B cell (primary cell): ENCODE measurements at regions not wholly inside any gene's neighbourhood (a gene's known extent, or its start where the extent isn't known, plus 50 kb on each side); places are given as distances from the start of the nearest gene placed in this dataset.

Experiments used
- ATAC-seq: fragments of 200-7000 bp; cut with Tn5 transposase; one replicate; pipeline ENCODE4 v1.10.0; 2021; ENCODE audit warnings: low read depth, mild to moderate bottlenecking, moderate number of reproducible peaks, moderate library complexity
- CTCF ChIA-PET: fragments of 350-600 bp; sonication (Branson Sonifier 250); formaldehyde crosslinking; loops from one replicate; lab custom pipeline; 2021; ENCODE audit warnings: antibody characterized with exemption, inconsistent platforms; lab: Charles Lee
- POLR2A ChIA-PET: fragments of 350-600 bp; sonication (Branson Sonifier 250); formaldehyde crosslinking; loops from one replicate; lab custom pipeline; 2021; ENCODE audit warnings: antibody characterized with exemption; lab: Charles Lee
- DNase-seq: peaks from one replicate; pipeline ENCODE4 v3.0.0; 2013
- H2AFZ ChIP-seq: 2 replicates; pipeline ENCODE4 v1.6.1; 2012; ENCODE audit warnings: mild to moderate bottlenecking, low read depth, low read length; ENCODE audit not compliant: insufficient read depth, poor library complexity, severe bottlenecking
- H3K27ac ChIP-seq, 2 donors: 1 replicate in 1 of 2; 2 replicates in 1 of 2; pipeline ENCODE4 v1.5.1; 2012 to 2013; ENCODE audit warnings: low read length in 2 of 2, mild to moderate bottlenecking in 2 of 2, moderate library complexity in 1 of 2
- H3K27me3 ChIP-seq, 4 experiments: fragments of 200-600 bp in 1 of 4; sonication (generic) in 1 of 4; replicated peaks in 1 of 4; 1 replicate in 2 of 4; 2 replicates in 2 of 4; pipeline versions ENCODE4 v1.6.1 to v1.7.0; 2013 to 2016; ENCODE audit warnings: low read length in 3 of 4, mild to moderate bottlenecking in 2 of 4, mixed read lengths in 1 of 4, moderate library complexity in 1 of 4; ENCODE audit not compliant: insufficient read depth in 4 of 4, control insufficient read depth in 3 of 4; ENCODE audit errors: control extremely low read depth in 1 of 4
- H3K36me3 ChIP-seq, 2 experiments: replicated peaks in 1 of 2; 1 replicate in 1 of 2; 2 replicates in 1 of 2; pipeline versions ENCODE4 v1.6.1 to v1.7.1; 2013; ENCODE audit warnings: low read length in 1 of 2; ENCODE audit not compliant: insufficient read depth in 2 of 2, control insufficient read depth in 1 of 2; ENCODE audit errors: control extremely low read depth in 1 of 2, extremely low read depth in 1 of 2
- H3K4me1 ChIP-seq, 2 donors: fragments of 200-600 bp in 1 of 2; sonication (generic) in 1 of 2; 1 replicate in 1 of 2; 2 replicates in 1 of 2; pipeline versions ENCODE4 v1.5.1 to v1.6.1; 2013 to 2017; ENCODE audit warnings: low read length in 2 of 2; ENCODE audit not compliant: control insufficient read depth in 2 of 2, insufficient read depth in 2 of 2
- H3K4me2 ChIP-seq: replicated peaks from 2 replicates; pipeline ENCODE3; 2012; ENCODE audit warnings: mild to moderate bottlenecking, low read depth, low read length; ENCODE audit not compliant: poor library complexity, severe bottlenecking
- H3K4me3 ChIP-seq, 5 experiments: fragments of 200-600 bp in 1 of 5; sonication (generic) in 1 of 5; 1 replicate in 3 of 5; 2 replicates in 2 of 5; pipeline versions ENCODE4 v1.5.1 to v1.7.0; 2011 to 2016; ENCODE audit warnings: low read length in 4 of 5, mild to moderate bottlenecking in 4 of 5, low read depth in 2 of 5, control low read depth in 1 of 5, moderate library complexity in 1 of 5; ENCODE audit not compliant: insufficient read depth in 1 of 5; ENCODE audit errors: control extremely low read depth in 1 of 5, extremely low read depth in 1 of 5
- H3K79me2 ChIP-seq: fragments of 200-600 bp; sonication (generic); one replicate; pipeline ENCODE4 v1.6.0; 2016; ENCODE audit warnings: low read length; ENCODE audit not compliant: control insufficient read depth, insufficient read depth
- H3K9ac ChIP-seq: fragments of 200-600 bp; sonication (generic); 2 replicates; pipeline ENCODE4 v1.6.1; 2017; ENCODE audit warnings: mild to moderate bottlenecking, low read length, moderate library complexity
- H3K9me3 ChIP-seq, 3 donors: one replicate each; pipeline versions ENCODE4 v1.6.1 to v1.7.1; 2013; ENCODE audit warnings: low read length in 2 of 3; ENCODE audit not compliant: control insufficient read depth in 2 of 3, insufficient read depth in 1 of 3; ENCODE audit errors: control extremely low read depth in 1 of 3
- H4K20me1 ChIP-seq: 2 replicates; pipeline ENCODE4 v1.6.0; 2012; ENCODE audit warnings: mild to moderate bottlenecking, low read length; ENCODE audit not compliant: insufficient read depth, control insufficient read depth, poor library complexity, severe bottlenecking
- H3K27ac Mint-ChIP-seq: one replicate; pipeline ENCODE4 v1.8.0; 2021; ENCODE audit warnings: mixed read lengths
- H3K27me3 Mint-ChIP-seq: one replicate; pipeline ENCODE4 v1.8.0; 2021; ENCODE audit warnings: mixed read lengths
- H3K4me1 Mint-ChIP-seq: one replicate; pipeline ENCODE4 v1.8.0; 2021; ENCODE audit warnings: mixed read lengths
- H3K4me3 Mint-ChIP-seq: one replicate; pipeline ENCODE4 v1.8.0; 2021; ENCODE audit warnings: mixed read lengths
- H3K9me3 Mint-ChIP-seq: one replicate; pipeline ENCODE4 v1.8.0; 2022; ENCODE audit warnings: mixed read lengths; ENCODE audit not compliant: insufficient read depth
- CTCF ChIP-seq: fragments of 200-600 bp; IDR thresholded peaks from one replicate; pipeline ENCODE4 v1.8.0; 2022; ENCODE audit warnings: antibody characterized with exemption, mild to moderate bottlenecking
- EZH2 ChIP-seq: IDR thresholded peaks from 2 replicates; pipeline ENCODE4 v1.6.1; 2012; ENCODE audit warnings: borderline replicate concordance, low read depth, mild to moderate bottlenecking, moderate library complexity, low read length; ENCODE audit not compliant: insufficient read depth, poor library complexity, severe bottlenecking
- WGBS: methylation state at CpG from one replicate; pipeline ENCODE4 v1.1.5; 2013; ENCODE audit warnings: missing lambda C conversion rate; ENCODE audit not compliant: insufficient coverage; 5-methylcytosine and 5-hydroxymethylcytosine counted together
- intact Hi-C: fragments of 100-400 bp; cut with micrococcal nuclease; formaldehyde crosslinking; loops from one replicate; pipeline ENCODE4 v1.10.0; 2022

- ATAC-seq = no peak
These were observed 91.6 kb downstream of the TEX29 start for GRCh38 chr13:111411919-111412650.

More at GRCh38 chr13:111411919-111412650, 91.6 kb downstream of the TEX29 start:
- no peaks in the 10 kb centered on the region for H3K36me3 ChIP-seq
- 82% methylated on average over 13 of the region's 15 CpGs for WGBS
- intact Hi-C loops = no loop called here
- no peak for TF ChIP-seq EZH2
- no peak for TF ChIP-seq CTCF
- ChIA-PET CTCF (interaction anchor here (0.7 kb wide), 1 partner anchor 16 kb away, joined by 3 read pairs; no protein-coding TSS in a partner anchor), POLR2A (no interaction called here)
- no peaks in the 10 kb centered on the region for H3K79me2 ChIP-seq
- H3K4me3 ChIP-seq = no peak overlapping the region
- DNase-seq = no peak
- H3K9ac ChIP-seq = no peak overlapping the region
- no peak overlapping the region for H3K27ac ChIP-seq
- peaks cover 15% of the 10 kb centered on the region for H3K27me3 Mint-ChIP-seq
- peaks cover 0 to 11% (median 0%) of the 10 kb centered on the region in 4 experiments for H3K27me3 ChIP-seq
- no peaks in the 10 kb centered on the region for H3K4me1 ChIP-seq
- H3K27ac Mint-ChIP-seq = no peak overlapping the region
- no peaks in the 10 kb centered on the region for H3K4me1 Mint-ChIP-seq
- no peaks in the 10 kb centered on the region for H4K20me1 ChIP-seq
- peaks cover 0 to 4% (median 0%) of the 10 kb centered on the region in 3 donors for H3K9me3 ChIP-seq
- no peak overlapping the region for H2AFZ ChIP-seq
- no peaks in the 10 kb centered on the region for H3K9me3 Mint-ChIP-seq
- no peak overlapping the region for H3K4me3 Mint-ChIP-seq
- no peak overlapping the region for H3K4me2 ChIP-seq
